Hepatocyte (in vitro differentiated cells): ENCODE measurements at regions not wholly inside any gene's neighbourhood (a gene's known extent, or its start where the extent isn't known, plus 50 kb on each side); places are given as distances from the start of the nearest gene placed in this dataset.

Experiments
- DNase-seq: peaks from one replicate; pipeline ENCODE4 v3.0.0-alpha.2; 2016; ENCODE audit warnings: low spot score
- H2AFZ ChIP-seq: fragments of 200-600 bp; sonication (generic); 2 replicates; pipeline ENCODE4 v1.6.0; 2016; ENCODE audit warnings: antibody characterized with exemption, mild to moderate bottlenecking
- H3K27ac ChIP-seq: fragments of 200-600 bp; sonication (generic); 2 replicates; pipeline ENCODE4 v1.5.1; 2016; ENCODE audit warnings: mild to moderate bottlenecking
- H3K27me3 ChIP-seq: fragments of 200-600 bp; sonication (generic); 2 replicates; pipeline ENCODE4 v1.6.1; 2016
- H3K36me3 ChIP-seq: fragments of 200-600 bp; sonication (generic); replicated peaks from 2 replicates; pipeline ENCODE4 v1.5.1; 2016; ENCODE audit warnings: low read depth; ENCODE audit not compliant: insufficient read depth
- H3K4me1 ChIP-seq: fragments of 200-600 bp; sonication (generic); 2 replicates; pipeline ENCODE4 v1.5.1; 2016; ENCODE audit warnings: mild to moderate bottlenecking, moderate library complexity; ENCODE audit not compliant: insufficient read depth
- H3K4me2 ChIP-seq: fragments of 200-600 bp; sonication (generic); 2 replicates; pipeline ENCODE4 v1.6.0; 2016
- H3K4me3 ChIP-seq: fragments of 200-600 bp; sonication (generic); 2 replicates; pipeline ENCODE4 v1.5.1; 2016; ENCODE audit warnings: mild to moderate bottlenecking
- H3K79me2 ChIP-seq: fragments of 200-600 bp; sonication (generic); 2 replicates; pipeline ENCODE4 v1.6.0; 2017; ENCODE audit warnings: mild to moderate bottlenecking
- H3K9me2 ChIP-seq: fragments of 200-600 bp; sonication (generic); replicated peaks from 2 replicates; pipeline ENCODE4 v1.6.0; 2017; ENCODE audit warnings: mild to moderate bottlenecking; ENCODE audit not compliant: insufficient read depth
- H3K9me3 ChIP-seq: fragments of 200-600 bp; sonication (generic); 2 replicates; pipeline ENCODE4 v1.5.1; 2016; ENCODE audit warnings: low read depth, mild to moderate bottlenecking
- H4K20me1 ChIP-seq: fragments of 200-600 bp; sonication (generic); 2 replicates; pipeline ENCODE4 v1.6.0; 2016; ENCODE audit warnings: mild to moderate bottlenecking; ENCODE audit not compliant: insufficient read depth, poor library complexity, severe bottlenecking
- EZH2 ChIP-seq: fragments of 200-600 bp; sonication (generic); IDR thresholded peaks from 2 replicates; pipeline ENCODE4 v1.6.1; 2016; ENCODE audit warnings: antibody characterized with exemption, mild to moderate bottlenecking, borderline replicate concordance
- EZH2phosphoT487 ChIP-seq: fragments of 200-600 bp; sonication (generic); IDR thresholded peaks from one replicate; pipeline ENCODE4 v1.6.1; 2018; ENCODE audit warnings: antibody characterized with exemption, mild to moderate bottlenecking, low read depth, moderate library complexity; ENCODE audit not compliant: unreplicated experiment, severe bottlenecking
- WGBS: methylation state at CpG from one replicate; pipeline ENCODE4 v1.1.6; 2016; ENCODE audit warnings: low lambda C conversion rate; ENCODE audit errors: missing lambda C conversion rate; 5-methylcytosine and 5-hydroxymethylcytosine counted together
- TF ChIP-seq, protein P1 (sequence below): fragments of 200-600 bp; sonication (generic); IDR thresholded peaks from 2 replicates; pipeline ENCODE4 v1.5.1; 2016; ENCODE audit warnings: antibody characterized with exemption, mild to moderate bottlenecking; ENCODE audit not compliant: poor library complexity

GRCh38 chr1:238476841-238477240, 586.1 kb upstream of the ZP4 start:
- Histone ChIP-seq H2AFZ (no peak overlapping the region), H3K4me2 (no peak overlapping the region), H3K27ac (no peak overlapping the region), H3K4me1 (no peaks in the 10 kb centered on the region), H4K20me1 (no peaks in the 10 kb centered on the region), H3K79me2 (no peaks in the 10 kb centered on the region), H3K27me3 (no peaks in the 10 kb centered on the region), H3K4me3 (no peak overlapping the region), H3K36me3 (no peaks in the 10 kb centered on the region), H3K9me2 (no peaks in the 10 kb centered on the region), H3K9me3 (no peaks in the 10 kb centered on the region)
- 93% methylated on average over 4 of the region's 4 CpGs for WGBS
- no peak for DNase-seq
- TF ChIP-seq, protein P1, sequence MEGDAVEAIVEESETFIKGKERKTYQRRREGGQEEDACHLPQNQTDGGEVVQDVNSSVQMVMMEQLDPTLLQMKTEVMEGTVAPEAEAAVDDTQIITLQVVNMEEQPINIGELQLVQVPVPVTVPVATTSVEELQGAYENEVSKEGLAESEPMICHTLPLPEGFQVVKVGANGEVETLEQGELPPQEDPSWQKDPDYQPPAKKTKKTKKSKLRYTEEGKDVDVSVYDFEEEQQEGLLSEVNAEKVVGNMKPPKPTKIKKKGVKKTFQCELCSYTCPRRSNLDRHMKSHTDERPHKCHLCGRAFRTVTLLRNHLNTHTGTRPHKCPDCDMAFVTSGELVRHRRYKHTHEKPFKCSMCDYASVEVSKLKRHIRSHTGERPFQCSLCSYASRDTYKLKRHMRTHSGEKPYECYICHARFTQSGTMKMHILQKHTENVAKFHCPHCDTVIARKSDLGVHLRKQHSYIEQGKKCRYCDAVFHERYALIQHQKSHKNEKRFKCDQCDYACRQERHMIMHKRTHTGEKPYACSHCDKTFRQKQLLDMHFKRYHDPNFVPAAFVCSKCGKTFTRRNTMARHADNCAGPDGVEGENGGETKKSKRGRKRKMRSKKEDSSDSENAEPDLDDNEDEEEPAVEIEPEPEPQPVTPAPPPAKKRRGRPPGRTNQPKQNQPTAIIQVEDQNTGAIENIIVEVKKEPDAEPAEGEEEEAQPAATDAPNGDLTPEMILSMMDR: no peak

DNA sequence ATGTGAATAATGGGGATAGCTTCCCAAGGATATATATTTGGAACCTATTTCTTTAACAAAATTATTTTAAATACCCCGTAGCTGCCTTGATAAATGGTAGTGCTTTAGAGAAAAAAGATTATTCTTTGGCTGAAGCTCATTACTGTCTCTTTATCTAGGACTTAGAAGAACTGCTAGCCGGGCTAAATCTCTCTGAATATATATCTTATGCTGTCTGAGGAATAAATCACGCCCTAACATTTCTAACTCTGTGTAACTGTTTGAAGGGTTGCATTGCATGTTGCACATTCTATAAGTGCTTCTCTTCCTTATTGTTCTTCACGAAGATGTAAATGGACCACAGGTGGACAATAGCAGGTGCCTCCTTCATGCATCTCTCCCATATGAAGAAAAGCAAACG, 585.0 kb upstream of the ZP4 start:
- Histone ChIP-seq H3K9me3 (no peaks in the 10 kb centered on the region), H3K4me1 (no peaks in the 10 kb centered on the region), H3K4me2 (no peak overlapping the region), H2AFZ (no peak overlapping the region), H3K9me2 (no peaks in the 10 kb centered on the region), H3K27ac (no peak overlapping the region), H3K27me3 (no peaks in the 10 kb centered on the region), H3K36me3 (no peaks in the 10 kb centered on the region), H4K20me1 (no peaks in the 10 kb centered on the region), H3K4me3 (no peak overlapping the region), H3K79me2 (no peaks in the 10 kb centered on the region)
- TF ChIP-seq, protein P1: no peak
- TF ChIP-seq EZH2: no peak
- no peak for TF ChIP-seq EZH2phosphoT487
- 81% methylated on average over 5 of the region's 5 CpGs for WGBS
- no peak for DNase-seq

DNA sequence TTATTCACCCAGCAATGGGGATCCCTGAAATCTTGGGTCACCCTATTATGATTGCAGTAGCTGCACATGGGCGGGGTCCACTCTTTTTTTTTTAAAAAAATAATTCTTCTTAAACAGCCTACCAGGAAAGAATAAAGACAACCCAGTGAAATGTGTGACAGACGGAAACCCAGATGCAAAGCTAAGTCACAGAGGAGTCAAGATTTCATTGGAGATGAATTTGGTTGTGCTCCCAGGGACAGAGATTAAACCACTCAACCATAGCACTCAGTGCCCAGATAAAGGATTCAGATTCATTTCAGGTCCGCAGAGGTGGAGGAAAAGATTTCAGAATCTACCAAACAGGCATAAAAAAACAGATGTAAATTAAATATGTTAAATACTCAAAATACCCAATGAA, 583.5 kb upstream of the ZP4 start:
- DNase-seq: no peak

More for the DNA sequence above, 583.5 kb upstream of the ZP4 start:
- Histone ChIP-seq H3K4me1 (no peaks in the 10 kb centered on the region), H3K4me3 (no peak overlapping the region), H3K79me2 (no peaks in the 10 kb centered on the region), H3K9me3 (no peaks in the 10 kb centered on the region), H3K27ac (no peak overlapping the region), H3K36me3 (no peaks in the 10 kb centered on the region), H3K27me3 (no peaks in the 10 kb centered on the region), H4K20me1 (no peaks in the 10 kb centered on the region), H3K4me2 (no peak overlapping the region), H2AFZ (no peak overlapping the region), H3K9me2 (no peaks in the 10 kb centered on the region)
- TF ChIP-seq, protein P1: no peak
- WGBS: 88% methylated on average over 3 of the region's 3 CpGs
